Heart left ventricle (tissue), 16 donors: ENCODE measurements at regions not wholly inside any gene's neighbourhood (a gene's known extent, or its start where the extent isn't known, plus 50 kb on each side); places are given as distances from the start of the nearest gene placed in this dataset.

Experiments used
- ATAC-seq, 4 donors: fragments of 200-7000 bp; cut with Tn5 transposase; one replicate each; pipeline ENCODE4 v1.9.1; 2020 to 2022; ENCODE audit warnings: moderate library complexity in 4 of 4, mild to moderate bottlenecking in 3 of 4, moderate number of reproducible peaks in 1 of 4
- DNase-seq, 5 donors: peaks; one replicate each; pipeline ENCODE4 v3.0.0-alpha.2; 2020
- H3K27ac ChIP-seq, 12 donors: fragments of 200-600 bp; sonication (generic) in 4 of 12; one replicate each; pipeline versions ENCODE4 v1.5.0 to v1.8.0; 2016 to 2022; ENCODE audit warnings: mild to moderate bottlenecking in 2 of 12
- H3K27me3 ChIP-seq, 9 donors: fragments of 200-600 bp; sonication (generic) in 2 of 9; one replicate each; pipeline versions ENCODE4 v1.5.1 to v1.8.0; 2016 to 2022; ENCODE audit warnings: mild to moderate bottlenecking in 3 of 9
- H3K36me3 ChIP-seq, 9 donors: fragments of 200-600 bp; sonication (generic) in 2 of 9; one replicate each; pipeline versions ENCODE4 v1.5.0 to v1.8.0; 2018 to 2022; ENCODE audit warnings: mild to moderate bottlenecking in 2 of 9
- H3K4me1 ChIP-seq, 12 donors: fragments of 200-600 bp; sonication (generic) in 4 of 12; one replicate each; pipeline versions ENCODE4 v1.5.0 to v1.8.0; 2016 to 2022; ENCODE audit warnings: mild to moderate bottlenecking in 3 of 12
- H3K4me3 ChIP-seq, 12 donors: fragments of 200-600 bp; sonication (generic) in 4 of 12; one replicate each; pipeline versions ENCODE4 v1.5.0 to v1.8.0; 2017 to 2022; ENCODE audit warnings: mild to moderate bottlenecking in 9 of 12, moderate library complexity in 4 of 12
- H3K9me3 ChIP-seq, 12 donors: fragments of 200-600 bp; sonication (generic) in 4 of 12; one replicate each; pipeline versions ENCODE4 v1.5.0 to v1.8.0; 2016 to 2022; ENCODE audit warnings: mild to moderate bottlenecking in 1 of 12
- CTCF ChIP-seq, 12 donors: fragments of 200-600 bp; sonication (generic) in 4 of 12; IDR thresholded peaks; one replicate each; pipeline versions ENCODE4 v1.5.0 to v1.8.0; 2018 to 2022; ENCODE audit warnings: antibody characterized with exemption in 12 of 12, mild to moderate bottlenecking in 5 of 12
- POLR2A ChIP-seq, 2 donors: fragments of 450-650 bp; IDR thresholded peaks; one replicate each; pipeline ENCODE4 v1.6.1; 2017; ENCODE audit warnings: antibody characterized with exemption in 2 of 2, mild to moderate bottlenecking in 2 of 2, moderate library complexity in 2 of 2
- WGBS, 4 donors: extraction: QIAGEN DNeasy Blood & Tissue Kit in 2 of 4; methylation state at CpG; one replicate each; pipeline versions ENCODE4 v1.1.5 to v1.1.7; 2013 to 2018; 5-methylcytosine and 5-hydroxymethylcytosine counted together
- intact Hi-C, 10 donors: fragments of 100-400 bp; cut with DNase I; formaldehyde crosslinking; loops; one replicate each; pipeline versions ENCODE4 v1.11.1 to v1.14.2; 2022
- donor health status: ischemic (EF 13 %, LVEDD 7.1; RV severe dilation, severe dysfunction).
- donor health status: healthy with polysubstance abuse.
- donor health status: DM: no; HTN: yes; CAD: no.
- donor health status: DM: no; HTN: no; CAD: no.
- donor health status: ischemic (EF 25% LVEDD 6.9; RV normal size, moderate dysfunction).
- donor health status: ischemic (EF 25% LVEDD 5.7; RV mildly dilated, moderate dysfunction).
- donor health status: healthy.
- donor health status: DM: yes; HTN: yes; CAD: no.
- donor health status: ischemic (EF 35%, LVEDD 5.7; RV mildly dilated, moderate dysfunction).
- donor health status: nonischemic (EF 11% LVEDD 7.7; RV severe dilation, severe dysfunction).
- donor health status: DM: yes; HTN: yes; CAD: no.
- donor health status: PGD.
- donor health status: ischemic (EF 29% LVEDD 5.4; RV normal size, mild dysfunction).
- donor health status: nonischemic (EF 23%, LVEDD 6.1; RV moderate dilation, normal function).

- no peaks in the 10 kb centered on the region for H3K36me3 ChIP-seq
- no peaks in the 10 kb centered on the region for H3K27me3 ChIP-seq
- intact Hi-C loops = no loop called here
- H3K9me3 ChIP-seq = no peaks in the 10 kb centered on the region
- H3K4me3 ChIP-seq = no peak overlapping the region
- no peak overlapping the region for H3K27ac ChIP-seq
- H3K4me1 ChIP-seq = no peaks in the 10 kb centered on the region
- WGBS, 4 donors = 31 to 49% (median 40%) methylated on average over 4 of the region's 4 CpGs
- TF ChIP-seq POLR2A (IDR thresholded peaks at IDR 0.05) = no peak
- TF ChIP-seq CTCF (IDR thresholded peaks at IDR 0.05) = no peak
- DNase-seq (no peak), ATAC-seq (no peak)
Observed at GRCh38 chr5:117809251-117809650, 1179.1 kb downstream of the DTWD2 start.

- H3K36me3 ChIP-seq = no peaks in the 10 kb centered on the region
- H3K27me3 ChIP-seq = no peaks in the 10 kb centered on the region
- ATAC-seq = no peak
- TF ChIP-seq CTCF (IDR thresholded peaks at IDR 0.05) = no peak
- TF ChIP-seq POLR2A (IDR thresholded peaks at IDR 0.05) = no peak
- no peaks in the 10 kb centered on the region for H3K4me1 ChIP-seq
- WGBS, 4 donors = 64 to 81% (median 73%) methylated on average over 1 of the region's 1 CpG
- intact Hi-C loops = no loop called here
- DNase-seq = no peak
- H3K4me3 ChIP-seq = no peak overlapping the region
- peaks cover 0 to 4% (median 0%) of the 10 kb centered on the region in 12 donors for H3K9me3 ChIP-seq
- no peak overlapping the region for H3K27ac ChIP-seq
Observed at GRCh38 chr5:117805058-117805457, 1183.3 kb downstream of the DTWD2 start.

GRCh38 chr5:117803533-117803932 is 1184.8 kb downstream of the DTWD2 start:
- H3K36me3 ChIP-seq = no peaks in the 10 kb centered on the region
- no peak overlapping the region for H3K4me3 ChIP-seq
- ATAC-seq (no peak), DNase-seq (no peak)
- intact Hi-C loops = no loop called here
- no peaks in the 10 kb centered on the region for H3K27me3 ChIP-seq
- WGBS, 4 donors = 72 to 77% (median 76%) methylated on average over 3 of the region's 3 CpGs
- no peak overlapping the region for H3K27ac ChIP-seq
- peaks cover 0 to 4% (median 0%) of the 10 kb centered on the region in 12 donors for H3K9me3 ChIP-seq
- no peaks in the 10 kb centered on the region for H3K4me1 ChIP-seq
- TF ChIP-seq CTCF (IDR thresholded peaks at IDR 0.05) (no peak), POLR2A (IDR thresholded peaks at IDR 0.05) (no peak)

GRCh38 chr5:117801583-117801982 is 1186.8 kb downstream of the DTWD2 start:
- Histone ChIP-seq H3K4me3 (no peak overlapping the region), H3K27ac (no peak overlapping the region), H3K9me3 (peaks cover 0 to 4% (median 0%) of the 10 kb centered on the region in 12 donors), H3K27me3 (no peaks in the 10 kb centered on the region), H3K36me3 (no peaks in the 10 kb centered on the region), H3K4me1 (no peaks in the 10 kb centered on the region)
- ATAC-seq = no peak
- WGBS, 4 donors = 90 to 96% (median 92%) methylated on average over 4 of the region's 4 CpGs
- DNase-seq = no peak
- intact Hi-C loops = no loop called here
- TF ChIP-seq CTCF (IDR thresholded peaks at IDR 0.05) (no peak), POLR2A (IDR thresholded peaks at IDR 0.05) (no peak)
